Astrocyte (in vitro differentiated cells and primary cell): ENCODE measurements at regions not wholly inside any gene's neighbourhood (a gene's known extent, or its start where the extent isn't known, plus 50 kb on each side); places are given as distances from the start of the nearest gene placed in this dataset.
"Not testable (repeated sequence)": the region's sequence is repeated elsewhere in the genome, so short reads cannot be mapped to it uniquely, and the experiment has no call there.

ENCODE experiments used
- DNase-seq: peaks from one replicate; pipeline ENCODE4 v3.0.0-alpha.2; 2010; ENCODE audit warnings: low read depth
- FAIRE-seq: peaks from 2 replicates; lab custom pipeline; 2011; peaks lifted over from hg19 to GRCh38; lab: Jason Lieb, UNC
- H2AFZ ChIP-seq: 2 replicates; pipeline ENCODE4 v1.6.0; 2012; ENCODE audit warnings: low read depth, low read length, inconsistent platforms
- H3K27ac ChIP-seq: 2 replicates; pipeline ENCODE4 v1.5.1; 2011; ENCODE audit warnings: low read depth, low read length, inconsistent platforms
- H3K27me3 ChIP-seq: 2 replicates; pipeline ENCODE4 v1.6.0; 2011; ENCODE audit warnings: low read length, inconsistent platforms; ENCODE audit not compliant: insufficient read depth
- H3K36me3 ChIP-seq: 2 replicates; pipeline ENCODE4 v1.5.1; 2011; ENCODE audit warnings: low read length, inconsistent platforms; ENCODE audit not compliant: insufficient read depth
- H3K4me1 ChIP-seq: 2 replicates; pipeline ENCODE4 v1.5.1; 2011; ENCODE audit warnings: low read length, inconsistent platforms; ENCODE audit not compliant: insufficient read depth
- H3K4me2 ChIP-seq: 2 replicates; pipeline ENCODE4 v1.6.0; 2012; ENCODE audit warnings: low read length, inconsistent platforms
- H3K4me3 ChIP-seq: 2 replicates; pipeline ENCODE4 v1.5.1; 2011; ENCODE audit warnings: low read depth, mild to moderate bottlenecking, low read length, inconsistent platforms; ENCODE audit not compliant: insufficient read depth
- H3K79me2 ChIP-seq: 2 replicates; pipeline ENCODE4 v1.6.0; 2012; ENCODE audit warnings: mild to moderate bottlenecking, low read length, inconsistent platforms; ENCODE audit not compliant: insufficient read depth
- H3K9ac ChIP-seq: 2 replicates; pipeline ENCODE4 v1.6.0; 2012; ENCODE audit warnings: mild to moderate bottlenecking, low read length, inconsistent platforms
- H3K9me3 ChIP-seq: 2 replicates; pipeline ENCODE4 v1.5.1; 2012; ENCODE audit warnings: low read depth, mild to moderate bottlenecking, low read length, inconsistent platforms; ENCODE audit not compliant: insufficient read depth
- H4K20me1 ChIP-seq: 2 replicates; pipeline ENCODE4 v1.6.0; 2012; ENCODE audit warnings: low read length, inconsistent platforms; ENCODE audit not compliant: insufficient read depth
- H3K27ac Mint-ChIP-seq: one replicate; pipeline ENCODE4 v1.8.0; 2021; ENCODE audit warnings: mild to moderate bottlenecking, mixed read lengths; ENCODE audit not compliant: unreplicated experiment
- H3K27me3 Mint-ChIP-seq: one replicate; pipeline ENCODE4 v1.8.0; 2021; ENCODE audit warnings: low read depth, mixed read lengths; ENCODE audit not compliant: unreplicated experiment
- H3K36me3 Mint-ChIP-seq: one replicate; pipeline ENCODE4 v1.8.0; 2021; ENCODE audit warnings: low read depth, mixed read lengths; ENCODE audit not compliant: unreplicated experiment
- H3K4me1 Mint-ChIP-seq: one replicate; pipeline ENCODE4 v1.8.0; 2021; ENCODE audit warnings: low read depth, mixed read lengths; ENCODE audit not compliant: unreplicated experiment
- H3K4me3 Mint-ChIP-seq: one replicate; pipeline ENCODE4 v1.8.0; 2021; ENCODE audit warnings: mild to moderate bottlenecking, moderate library complexity, mixed read lengths; ENCODE audit not compliant: unreplicated experiment
- H3K9me3 Mint-ChIP-seq: one replicate; pipeline ENCODE4 v1.8.0; 2021; ENCODE audit warnings: mild to moderate bottlenecking, mixed read lengths; ENCODE audit not compliant: unreplicated experiment
- CTCF ChIP-seq: IDR thresholded peaks from 2 replicates; pipeline ENCODE4 v1.5.1; 2011; ENCODE audit warnings: low read depth, mild to moderate bottlenecking, inconsistent platforms, low read length, moderate library complexity; ENCODE audit not compliant: insufficient read depth
- EZH2 ChIP-seq: IDR thresholded peaks from 2 replicates; pipeline ENCODE4 v1.6.1; 2012; ENCODE audit warnings: mild to moderate bottlenecking, low read length, inconsistent platforms; ENCODE audit not compliant: insufficient read depth

GRCh38 chrX:6946168-6946567 is 201.3 kb upstream of the STS start:
- H4K20me1 ChIP-seq, result no peaks in the 10 kb centered on the region
- DNase-seq (no peak), FAIRE-seq (no peak)
- H3K79me2 ChIP-seq, result no peaks in the 10 kb centered on the region
- TF ChIP-seq EZH2, result no peak
- no peak for TF ChIP-seq CTCF
- H3K27me3 ChIP-seq, result no peaks in the 10 kb centered on the region
- H3K9ac ChIP-seq, result no peak overlapping the region
- no peak overlapping the region for H3K4me2 ChIP-seq
- H3K4me3 Mint-ChIP-seq, result no peak overlapping the region
- H3K36me3 ChIP-seq, result no peaks in the 10 kb centered on the region
- no peaks in the 10 kb centered on the region for H3K9me3 ChIP-seq
- H2AFZ ChIP-seq, result no peak overlapping the region
- H3K27ac Mint-ChIP-seq, result no peak overlapping the region
- no peaks in the 10 kb centered on the region for H3K36me3 Mint-ChIP-seq
- no peaks in the 10 kb centered on the region for H3K4me1 Mint-ChIP-seq
- no peaks in the 10 kb centered on the region for H3K27me3 Mint-ChIP-seq
- no peak overlapping the region for H3K27ac ChIP-seq
- no peak overlapping the region for H3K4me3 ChIP-seq
- H3K9me3 Mint-ChIP-seq, result no peaks in the 10 kb centered on the region
- H3K4me1 ChIP-seq, result no peaks in the 10 kb centered on the region

- Mint-ChIP-seq H3K9me3 (no peaks in the 10 kb centered on the region), H3K27ac (no peak overlapping the region), H3K27me3 (no peaks in the 10 kb centered on the region), H3K36me3 (no peaks in the 10 kb centered on the region), H3K4me3 (no peak overlapping the region), H3K4me1 (no peaks in the 10 kb centered on the region)
- H3K27ac ChIP-seq, result no peak overlapping the region
- H3K36me3 ChIP-seq, result no peaks in the 10 kb centered on the region
- no peaks in the 10 kb centered on the region for H4K20me1 ChIP-seq
- H3K4me2 ChIP-seq, result no peak overlapping the region
- no peak overlapping the region for H3K4me3 ChIP-seq
- no peaks in the 10 kb centered on the region for H3K79me2 ChIP-seq
- no peaks in the 10 kb centered on the region for H3K27me3 ChIP-seq
- no peak overlapping the region for H2AFZ ChIP-seq
- FAIRE-seq (peak; percentile 5), DNase-seq (no peak)
- no peaks in the 10 kb centered on the region for H3K4me1 ChIP-seq
- no peak overlapping the region for H3K9ac ChIP-seq
- no peaks in the 10 kb centered on the region for H3K9me3 ChIP-seq
- TF ChIP-seq EZH2 (no peak), CTCF (no peak)
Observed at GRCh38 chrX:6941041-6941440, 206.5 kb upstream of the STS start.

- not testable (repeated sequence) for H3K4me2 ChIP-seq, H3K4me1 Mint-ChIP-seq, H2AFZ ChIP-seq, H3K27ac Mint-ChIP-seq, H3K27me3 Mint-ChIP-seq, H3K4me1 ChIP-seq, H3K9ac ChIP-seq, H3K27ac ChIP-seq, H3K27me3 ChIP-seq, H3K4me3 ChIP-seq, H3K4me3 Mint-ChIP-seq, DNase-seq, FAIRE-seq, H3K79me2 ChIP-seq, H3K9me3 Mint-ChIP-seq, H3K9me3 ChIP-seq, H3K36me3 Mint-ChIP-seq, H3K36me3 ChIP-seq, H4K20me1 ChIP-seq
Observed at GRCh38 chrX:6932942-6933341, 214.6 kb upstream of the STS start.
